Left cardiac atrium (tissue), 4 donors: ENCODE measurements at regions not wholly inside any gene's neighbourhood (a gene's known extent, or its start where the extent isn't known, plus 50 kb on each side); places are given as distances from the start of the nearest gene placed in this dataset.
"Not testable (repeated sequence)": the region's sequence is repeated elsewhere in the genome, so short reads cannot be mapped to it uniquely, and the experiment has no call there.

Experiments used
- ATAC-seq, 2 donors: fragments of 200-7000 bp; cut with Tn5 transposase; one replicate each; pipeline ENCODE4 v1.9.1; 2020; ENCODE audit warnings: mild to moderate bottlenecking in 2 of 2, moderate library complexity in 2 of 2
- DNase-seq: peaks from one replicate; pipeline ENCODE4 v3.0.0-alpha.2; 2020
- intact Hi-C, 2 donors: fragments of 100-400 bp; cut with DNase I; formaldehyde crosslinking; loops; one replicate each; pipeline versions ENCODE4 v1.14.1 to v1.15.1; 2022 to 2023
- donor health status: DM: no; HTN: yes; CAD: no.
- donor health status: DM: no; HTN: yes; CAD: no; lungs with severe emphysema.
- donor health status: DM: yes; HTN: yes; CAD: no.
- donor health status: Dilated cardiomyopathy.

- intact Hi-C loops = no loop called here
- ATAC-seq (no peak), DNase-seq (no peak)
Measured at GRCh38 chr5:53733853-53734252, 173.4 kb downstream of the NDUFS4 start.

GRCh38 chr5:53738105-53738504, 177.7 kb downstream of the NDUFS4 start:
- intact Hi-C loops = no loop called here
- DNase-seq (no peak), ATAC-seq (no peak)

- ATAC-seq (no peak), DNase-seq (no peak)
- intact Hi-C loops = no loop called here
Measured at GRCh38 chr5:53739111-53739510, 178.7 kb downstream of the NDUFS4 start.

GRCh38 chr5:53749621-53750020, 189.2 kb downstream of the NDUFS4 start:
- ATAC-seq (no peak), DNase-seq (no peak)
- intact Hi-C loops = no loop called here

- ATAC-seq, intact Hi-C loops, DNase-seq: not testable (repeated sequence)
Measured at GRCh38 chr5:53752282-53752681, 191.8 kb downstream of the NDUFS4 start.

- ATAC-seq = no peak
- intact Hi-C loops = no loop called here
Measured at GRCh38 chr5:53766673-53767072, 206.2 kb downstream of the NDUFS4 start.

GRCh38 chr5:53777864-53778618, 217.6 kb downstream of the NDUFS4 start:
- ATAC-seq (no peak), DNase-seq (no peak)
- intact Hi-C loops = no loop called here

More at GRCh38 chr5:53766673-53767072, 206.2 kb downstream of the NDUFS4 start:
- DNase-seq = no peak

GRCh38 chr5:53779541-53779981, 219.1 kb downstream of the NDUFS4 start:
- intact Hi-C loops = no loop called here
- ATAC-seq (peak; percentile 23 to 36), DNase-seq (peak; percentile 26)

- ATAC-seq (no peak), DNase-seq (no peak)
- intact Hi-C loops = no loop called here
Measured at GRCh38 chr5:53782620-53783019, 222.2 kb downstream of the NDUFS4 start.

GRCh38 chr5:53783624-53784228, 223.3 kb downstream of the NDUFS4 start:
- ATAC-seq (no peak), DNase-seq (no peak)
- intact Hi-C loops = no loop called here

GRCh38 chr5:53784596-53784995, 224.2 kb downstream of the NDUFS4 start:
- intact Hi-C loops = no loop called here
- DNase-seq = no peak
- no peak for ATAC-seq

- DNase-seq = no peak
- ATAC-seq = no peak
- intact Hi-C loops = no loop called here
Measured at GRCh38 chr5:53785924-53786323, 225.5 kb downstream of the NDUFS4 start.

- ATAC-seq (no peak), DNase-seq (no peak)
- intact Hi-C loops = no loop called here
Measured at GRCh38 chr5:53790026-53790425, 229.6 kb downstream of the NDUFS4 start.

GRCh38 chr5:53792338-53792737, 231.9 kb downstream of the NDUFS4 start:
- DNase-seq = no peak
- no peak for ATAC-seq
- intact Hi-C loops = no loop called here

GRCh38 chr5:53799644-53800043, 239.2 kb downstream of the NDUFS4 start:
- ATAC-seq, intact Hi-C loops, DNase-seq: not testable (repeated sequence)

- intact Hi-C loops, DNase-seq, ATAC-seq: not testable (repeated sequence)
Measured at GRCh38 chr5:53808392-53808791, 248.0 kb downstream of the NDUFS4 start.

GRCh38 chr5:53814819-53815218, 254.4 kb downstream of the NDUFS4 start:
- DNase-seq (no peak), ATAC-seq (no peak)
- intact Hi-C loops = no loop called here

- intact Hi-C loops = no loop called here
- ATAC-seq (no peak), DNase-seq (no peak)
Measured at GRCh38 chr5:53815471-53815870, 255.0 kb downstream of the NDUFS4 start.

GRCh38 chr5:53817183-53817582, 256.7 kb downstream of the NDUFS4 start:
- DNase-seq (no peak), ATAC-seq (no peak)
- intact Hi-C loops = no loop called here

- intact Hi-C loops = no loop called here
- ATAC-seq = no peak
- no peak for DNase-seq
Measured at GRCh38 chr5:53819482-53819881, 259.0 kb downstream of the NDUFS4 start.
